Keratinocyte (primary cell): ENCODE measurements at regions not wholly inside any gene's neighbourhood (a gene's known extent, or its start where the extent isn't known, plus 50 kb on each side); places are given as distances from the start of the nearest gene placed in this dataset.

Experiments
- EZH2 ChIP-seq: IDR thresholded peaks from one replicate; pipeline ENCODE4 v1.6.1; 2012; ENCODE audit warnings: inconsistent platforms, mild to moderate bottlenecking, low read length, moderate library complexity
- TF ChIP-seq, protein P1 (sequence below), 3 experiments: IDR thresholded peaks in 1 of 3; conservative IDR thresholded peaks in 1 of 3; optimal IDR thresholded peaks in 1 of 3; 2 replicates in 2 of 3; 3 replicates in 1 of 3; pipeline versions ENCODE3 to v1.5.1; 2011; ENCODE audit warnings: low read length in 3 of 3, mild to moderate bottlenecking in 3 of 3, moderate library complexity in 2 of 3, control low read depth in 1 of 3, inconsistent platforms in 1 of 3; ENCODE audit not compliant: insufficient read depth in 2 of 3; ENCODE audit errors: extremely low read depth in 1 of 3

DNA sequence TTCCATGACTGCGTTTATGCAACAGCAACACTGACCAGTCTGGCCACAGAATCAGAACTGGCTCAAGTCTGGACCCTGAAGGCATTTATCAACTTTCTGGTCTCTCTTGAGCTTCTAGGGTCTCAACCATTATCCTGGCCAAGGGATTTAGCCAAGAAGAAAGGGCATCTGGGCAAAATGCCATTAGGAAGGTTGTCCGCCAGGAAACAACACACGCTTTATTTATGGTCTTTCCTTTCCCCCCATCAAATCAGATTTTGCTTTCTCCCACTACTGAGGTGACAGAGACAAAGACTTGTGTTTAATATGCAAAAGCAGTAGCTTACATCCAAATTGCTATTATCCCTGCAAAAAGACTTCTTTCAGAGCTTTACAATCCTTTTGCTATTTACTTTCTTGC, 81.6 kb upstream of the PPP2R5A start:
- TF ChIP-seq, protein P1, sequence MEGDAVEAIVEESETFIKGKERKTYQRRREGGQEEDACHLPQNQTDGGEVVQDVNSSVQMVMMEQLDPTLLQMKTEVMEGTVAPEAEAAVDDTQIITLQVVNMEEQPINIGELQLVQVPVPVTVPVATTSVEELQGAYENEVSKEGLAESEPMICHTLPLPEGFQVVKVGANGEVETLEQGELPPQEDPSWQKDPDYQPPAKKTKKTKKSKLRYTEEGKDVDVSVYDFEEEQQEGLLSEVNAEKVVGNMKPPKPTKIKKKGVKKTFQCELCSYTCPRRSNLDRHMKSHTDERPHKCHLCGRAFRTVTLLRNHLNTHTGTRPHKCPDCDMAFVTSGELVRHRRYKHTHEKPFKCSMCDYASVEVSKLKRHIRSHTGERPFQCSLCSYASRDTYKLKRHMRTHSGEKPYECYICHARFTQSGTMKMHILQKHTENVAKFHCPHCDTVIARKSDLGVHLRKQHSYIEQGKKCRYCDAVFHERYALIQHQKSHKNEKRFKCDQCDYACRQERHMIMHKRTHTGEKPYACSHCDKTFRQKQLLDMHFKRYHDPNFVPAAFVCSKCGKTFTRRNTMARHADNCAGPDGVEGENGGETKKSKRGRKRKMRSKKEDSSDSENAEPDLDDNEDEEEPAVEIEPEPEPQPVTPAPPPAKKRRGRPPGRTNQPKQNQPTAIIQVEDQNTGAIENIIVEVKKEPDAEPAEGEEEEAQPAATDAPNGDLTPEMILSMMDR (optimal IDR thresholded peaks at IDR 0.05 in 1 of 3, IDR thresholded peaks at IDR 0.05 in 1 of 3, conservative IDR thresholded peaks at IDR 0.05 in 1 of 3; ENCODE audit: extremely low read depth in 1 of 3, insufficient read depth in 2 of 3, low read length in 3 of 3) = no peak
- no peak for TF ChIP-seq EZH2
